ENCODE measurements at regions not wholly inside any gene's neighbourhood (a gene's known extent, or its start where the extent isn't known, plus 50 kb on each side); places are given as distances from the start of the nearest gene placed in this dataset.

- no peaks in the 10 kb centered on the region for H3K27me3 ChIP-seq
- ATAC-seq (ENCODE audit: low FRiP score in 2 of 2) = no peak
Observed at GRCh38 chrX:115486510-115486909, 74.5 kb upstream of the PLS3 start.

GRCh38 chrX:115487608-115488007 is 73.4 kb upstream of the PLS3 start:
- TF ChIP-seq EP300 (IDR thresholded peaks at IDR 0.05) (no peak), POLR2AphosphoS5 (IDR thresholded peaks at IDR 0.05) (no peak), CTCF (IDR thresholded peaks at IDR 0.05) (no peak), POLR2A (IDR thresholded peaks at IDR 0.05) (no peak)
- no peak for ATAC-seq (ENCODE audit: low FRiP score in 2 of 2)

More at GRCh38 chrX:115486510-115486909, 74.5 kb upstream of the PLS3 start:
- no peak for TF ChIP-seq CTCF (IDR thresholded peaks at IDR 0.05)
- TF ChIP-seq POLR2A (IDR thresholded peaks at IDR 0.05) = no peak
- no peak for TF ChIP-seq EP300 (IDR thresholded peaks at IDR 0.05)
- no peak for TF ChIP-seq POLR2AphosphoS5 (IDR thresholded peaks at IDR 0.05)
- Histone ChIP-seq H3K4me1 (no peaks in the 10 kb centered on the region), H3K27ac (no peak overlapping the region), H3K9me3 (no peaks in the 10 kb centered on the region), H3K36me3 (no peaks in the 10 kb centered on the region), H3K4me3 (no peak overlapping the region)
- no peak for DNase-seq
- WGBS, 2 donors = 86 to 87% methylated on average over 3 of the region's 3 CpGs

GRCh38 chrX:115490814-115491213 is 70.2 kb upstream of the PLS3 start:
- DNase-seq = no peak
- ATAC-seq (ENCODE audit: low FRiP score in 2 of 2) = no peak
- WGBS, 2 donors = 60 to 69% methylated on average over 1 of the region's 1 CpG
- H3K27ac ChIP-seq = no peak overlapping the region
- no peaks in the 10 kb centered on the region for H3K36me3 ChIP-seq
- no peak overlapping the region for H3K4me3 ChIP-seq
- H3K9me3 ChIP-seq = no peaks in the 10 kb centered on the region
- TF ChIP-seq EP300 (IDR thresholded peaks at IDR 0.05) (no peak), POLR2A (IDR thresholded peaks at IDR 0.05) (no peak), POLR2AphosphoS5 (IDR thresholded peaks at IDR 0.05) (no peak), CTCF (IDR thresholded peaks at IDR 0.05) (no peak)
- H3K4me1 ChIP-seq = no peaks in the 10 kb centered on the region
- no peaks in the 10 kb centered on the region for H3K27me3 ChIP-seq

More at GRCh38 chrX:115487608-115488007, 73.4 kb upstream of the PLS3 start:
- no peaks in the 10 kb centered on the region for H3K4me1 ChIP-seq
- no peak overlapping the region for H3K27ac ChIP-seq
- H3K4me3 ChIP-seq = no peak overlapping the region
- no peaks in the 10 kb centered on the region for H3K9me3 ChIP-seq
- no peaks in the 10 kb centered on the region for H3K36me3 ChIP-seq
- H3K27me3 ChIP-seq = no peaks in the 10 kb centered on the region
- no peak for DNase-seq

DNA sequence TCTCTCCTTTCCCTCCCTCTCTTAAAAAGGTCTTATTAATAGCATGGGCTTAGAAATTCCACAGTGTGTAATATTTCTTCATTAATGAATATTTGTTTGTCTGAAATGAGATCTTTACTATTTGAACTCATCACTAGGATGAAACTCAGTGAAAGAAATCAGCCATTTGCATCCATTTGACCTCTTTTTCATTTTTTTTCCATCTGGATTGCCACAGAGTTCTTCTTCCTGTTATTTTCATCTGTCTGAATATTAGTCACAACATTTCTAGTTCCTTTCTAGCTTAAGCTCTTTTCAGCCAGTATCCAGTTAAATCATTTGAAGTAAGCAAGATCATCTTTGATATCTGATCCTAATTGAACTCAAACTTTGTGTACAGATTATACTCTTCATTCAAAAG is 69.2 kb upstream of the PLS3 start:
- ATAC-seq (ENCODE audit: low FRiP score in 2 of 2) (no peak), DNase-seq (no peak)
- no peaks in the 10 kb centered on the region for H3K4me1 ChIP-seq
- no peaks in the 10 kb centered on the region for H3K27me3 ChIP-seq
- no peak overlapping the region for H3K4me3 ChIP-seq
- peak overlapping the region in 2 of 4 donors; percentile 11 to 39 for H3K27ac ChIP-seq
- TF ChIP-seq EP300 (IDR thresholded peaks at IDR 0.05) (no peak), CTCF (IDR thresholded peaks at IDR 0.05) (no peak), POLR2A (IDR thresholded peaks at IDR 0.05) (no peak), POLR2AphosphoS5 (IDR thresholded peaks at IDR 0.05) (no peak)
- no peaks in the 10 kb centered on the region for H3K36me3 ChIP-seq
- H3K9me3 ChIP-seq = no peaks in the 10 kb centered on the region

- WGBS, 2 donors = 70 to 76% methylated on average over 1 of the region's 1 CpG
- Histone ChIP-seq H3K27me3 (no peaks in the 10 kb centered on the region), H3K4me3 (no peak overlapping the region), H3K36me3 (no peaks in the 10 kb centered on the region), H3K27ac (no peak overlapping the region), H3K4me1 (no peaks in the 10 kb centered on the region), H3K9me3 (no peaks in the 10 kb centered on the region)
- TF ChIP-seq POLR2A (IDR thresholded peaks at IDR 0.05) (no peak), EP300 (IDR thresholded peaks at IDR 0.05) (no peak), CTCF (IDR thresholded peaks at IDR 0.05) (no peak), POLR2AphosphoS5 (IDR thresholded peaks at IDR 0.05) (no peak)
- DNase-seq = no peak
- ATAC-seq (ENCODE audit: low FRiP score in 2 of 2) = no peak
Observed at GRCh38 chrX:115493015-115493414, 68.0 kb upstream of the PLS3 start.

Measured in upper lobe of left lung (tissue), 6 donors.